HG02885 (cell line): ENCODE measurements at regions not wholly inside any gene's neighbourhood (a gene's known extent, or its start where the extent isn't known, plus 50 kb on each side); places are given as distances from the start of the nearest gene placed in this dataset.

Experiments
- ATAC-seq: cut with Tn5 transposase; IDR thresholded peaks from one replicate; pipeline ENCODE4 v1.9.1; 2021; ENCODE audit warnings: mild to moderate bottlenecking; ENCODE audit not compliant: unreplicated experiment, poor library complexity

GRCh38 chr13:56893843-56894242 lies 246.9 kb upstream of the PRR20A start:
- no peak for ATAC-seq

DNA sequence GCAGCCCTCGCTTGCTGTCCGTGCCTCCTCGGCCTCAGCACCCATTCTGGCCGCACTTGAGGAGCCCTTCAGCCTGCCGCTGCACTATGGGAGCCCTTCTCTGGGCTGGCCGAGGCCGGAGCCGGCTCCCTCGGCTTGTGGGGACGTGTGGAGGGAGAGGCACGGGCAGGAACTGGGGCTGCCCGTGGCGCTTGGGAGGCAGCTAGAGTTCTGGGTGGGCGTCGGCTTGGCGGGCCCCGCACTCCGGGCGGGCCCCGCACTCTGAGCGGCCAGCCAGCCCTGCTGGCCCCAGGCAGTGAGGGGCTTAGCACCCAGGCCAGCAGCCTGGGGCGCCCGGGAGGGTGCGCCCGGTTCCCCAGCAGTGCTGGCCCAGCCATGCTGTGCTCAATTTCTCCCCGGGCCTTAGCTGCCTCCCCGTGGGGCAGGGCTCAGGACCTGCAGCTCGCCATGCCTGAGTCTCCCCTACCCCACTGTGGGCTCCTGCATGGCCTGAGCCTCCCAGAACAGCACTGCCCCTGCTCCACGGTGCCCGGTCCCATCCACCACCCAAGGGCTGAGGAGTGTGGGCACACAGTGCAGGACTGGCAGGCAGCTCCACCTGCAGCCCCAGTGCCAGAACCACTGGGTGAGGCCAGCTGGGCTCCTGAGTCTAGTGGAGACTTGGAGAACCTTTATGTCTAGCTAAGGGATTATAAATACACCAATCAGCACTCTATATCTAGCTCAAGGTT lies 240.0 kb upstream of the PRR20A start:
- no peak for ATAC-seq

DNA sequence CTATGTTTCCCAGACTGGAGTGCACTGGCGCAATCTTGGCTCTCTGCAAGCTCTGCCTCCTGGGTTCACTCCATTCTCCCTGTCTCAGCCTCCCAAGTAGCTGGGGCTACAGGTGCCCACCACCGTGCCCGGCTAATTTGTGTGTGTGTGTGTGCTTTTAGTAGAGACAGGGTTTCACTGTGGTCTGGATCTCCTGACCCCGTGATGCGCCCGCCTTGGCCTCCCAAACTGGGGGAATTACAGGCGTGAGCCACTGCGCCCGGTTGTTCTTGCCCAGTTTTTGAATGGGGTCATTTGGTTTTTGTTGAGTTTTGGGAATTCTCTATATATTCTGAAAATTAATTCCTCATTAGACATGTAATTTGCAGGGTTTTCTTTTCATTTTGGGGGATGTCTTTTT lies 238.4 kb upstream of the PRR20A start:
- ATAC-seq, result no peak

- no peak for ATAC-seq
Observed at GRCh38 chr13:56903710-56904282, 236.9 kb upstream of the PRR20A start.

DNA sequence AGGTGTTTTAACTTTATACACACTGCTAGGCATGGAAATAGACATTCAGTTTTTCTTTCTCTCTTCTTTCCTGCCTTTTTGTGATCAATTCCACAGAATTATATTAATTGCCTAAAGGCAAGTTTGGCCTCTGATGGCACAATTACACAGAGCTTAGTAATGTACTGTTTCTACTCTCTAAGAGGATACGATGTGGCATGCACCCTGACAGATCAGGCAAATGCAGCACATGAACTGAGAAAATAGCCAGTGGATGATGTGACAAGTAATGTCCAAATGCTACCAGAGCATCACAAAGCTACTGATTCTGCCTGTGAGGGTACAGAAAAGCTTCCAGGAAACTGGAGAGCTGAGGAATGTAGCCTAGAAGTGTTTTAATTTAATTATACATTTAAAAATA lies 233.8 kb upstream of the PRR20A start:
- no peak for ATAC-seq

DNA sequence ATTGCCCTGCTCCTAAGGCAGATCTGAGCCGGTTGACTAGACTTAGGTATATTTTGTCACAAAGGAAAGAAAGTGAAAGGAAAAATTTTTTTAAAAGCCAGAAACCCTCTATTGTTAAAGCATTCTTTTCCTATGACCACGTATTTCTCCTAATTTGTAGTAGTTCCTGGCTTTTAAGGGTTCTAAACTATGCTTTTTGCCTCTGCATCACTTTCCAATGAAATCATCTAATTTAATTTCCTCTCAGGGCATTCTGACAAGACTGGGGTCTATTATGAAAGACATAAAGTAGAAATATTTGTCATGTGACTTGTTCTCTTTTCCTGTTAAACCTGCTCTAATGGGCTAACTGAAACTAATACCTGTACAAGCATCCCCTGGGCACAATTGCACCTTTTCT lies 233.0 kb upstream of the PRR20A start:
- ATAC-seq, result no peak

GRCh38 chr13:56909896-56910600 lies 230.7 kb upstream of the PRR20A start:
- no peak for ATAC-seq

DNA sequence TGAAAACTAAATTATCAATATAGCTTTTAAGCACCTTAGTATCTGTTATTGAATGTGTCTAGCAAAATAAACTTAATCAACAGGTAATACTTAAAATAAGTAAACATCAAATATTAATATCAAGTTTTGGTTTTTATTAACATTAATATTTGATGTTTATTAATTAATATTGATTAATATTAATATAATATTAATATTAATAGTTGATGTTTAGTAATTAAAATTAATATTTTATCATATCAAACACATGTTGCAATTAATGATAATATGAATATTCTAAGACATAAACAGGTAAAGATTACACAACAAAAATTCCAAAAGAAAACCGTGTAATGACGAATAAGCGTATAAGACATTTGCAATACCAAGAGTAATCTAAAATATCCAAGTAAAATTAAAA lies 222.8 kb upstream of the PRR20A start:
- no peak for ATAC-seq

- ATAC-seq, result no peak
Observed at GRCh38 chr13:56923626-56924140, 217.0 kb upstream of the PRR20A start.

GRCh38 chr13:56924401-56924800 lies 216.3 kb upstream of the PRR20A start:
- ATAC-seq, result no peak

DNA sequence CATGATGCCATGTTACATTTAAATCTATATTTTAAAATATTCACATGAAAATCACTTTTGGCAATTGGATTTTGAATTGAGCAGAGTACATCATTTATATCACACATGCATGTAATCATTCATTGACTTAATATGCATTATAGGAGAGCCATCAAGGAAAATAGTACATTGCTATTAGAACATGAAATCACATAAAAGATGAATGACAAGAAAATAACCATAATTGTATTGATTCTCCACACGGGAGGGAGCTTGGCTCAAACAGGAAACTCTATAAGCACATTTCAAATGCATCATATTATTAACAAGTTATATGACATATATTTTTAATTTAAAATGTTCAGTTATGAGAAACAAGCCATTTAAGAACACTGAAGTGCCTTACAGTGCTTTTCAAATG lies 208.6 kb upstream of the PRR20A start:
- ATAC-seq, result no peak

DNA sequence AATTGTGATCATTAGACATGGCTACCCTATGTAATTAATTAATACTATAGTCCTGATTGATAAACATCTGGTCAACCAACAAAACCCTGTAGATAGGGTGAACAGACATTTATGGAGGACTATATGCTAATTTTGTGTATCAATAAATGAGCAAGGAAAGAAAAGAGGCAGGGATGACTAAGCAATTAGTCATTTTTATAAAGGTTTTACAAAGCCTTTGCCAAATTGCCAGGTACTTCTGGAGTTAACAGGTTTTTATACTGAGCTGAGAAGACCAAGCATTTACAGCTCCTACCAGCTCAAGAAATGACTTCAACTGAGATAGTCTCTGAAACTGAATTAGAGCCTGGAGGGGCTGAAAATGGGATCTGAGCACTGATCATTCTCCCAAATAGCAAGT lies 186.8 kb upstream of the PRR20A start:
- ATAC-seq, result no peak

DNA sequence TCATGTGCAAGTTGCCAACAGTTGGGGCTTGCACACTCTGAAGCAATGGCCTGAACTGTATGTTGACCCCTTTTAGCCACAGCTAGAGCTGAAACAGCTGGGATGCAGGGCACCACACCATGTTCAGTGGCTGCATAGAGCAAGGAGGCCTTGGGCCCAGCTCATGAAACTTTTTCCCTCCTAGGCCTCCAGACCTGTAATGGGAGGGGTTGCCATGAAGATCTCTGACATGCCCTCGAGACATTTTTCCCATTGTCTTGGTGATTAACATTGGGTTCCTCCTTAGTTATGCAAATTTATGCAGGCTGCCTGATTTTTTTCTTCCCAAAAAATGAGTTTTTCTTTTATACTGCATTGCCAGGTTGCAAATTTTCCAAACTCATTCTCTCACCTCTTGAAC lies 165.1 kb upstream of the PRR20A start:
- ATAC-seq, result no peak

DNA sequence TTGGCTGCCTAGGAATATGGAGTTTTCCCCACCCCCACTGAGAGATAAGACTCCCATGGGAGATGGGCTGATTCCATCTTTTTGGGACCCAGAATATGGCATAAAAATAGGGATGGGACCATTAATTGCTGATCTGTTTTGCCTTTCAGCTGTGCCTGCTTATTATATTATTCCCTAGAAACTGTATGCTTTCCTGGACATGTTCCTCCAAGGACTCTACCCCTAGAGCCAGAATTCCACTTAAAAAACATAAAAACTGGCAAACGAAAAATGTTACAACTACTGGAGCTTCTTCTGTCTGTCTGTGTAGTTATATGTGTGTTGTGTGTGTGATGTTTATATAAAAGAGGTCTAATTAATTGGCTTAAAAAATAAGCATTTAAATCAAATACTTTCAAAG lies 159.9 kb upstream of the PRR20A start:
- ATAC-seq, result no peak

- no peak for ATAC-seq
Observed at GRCh38 chr13:56986121-56986520, 154.6 kb upstream of the PRR20A start.

DNA sequence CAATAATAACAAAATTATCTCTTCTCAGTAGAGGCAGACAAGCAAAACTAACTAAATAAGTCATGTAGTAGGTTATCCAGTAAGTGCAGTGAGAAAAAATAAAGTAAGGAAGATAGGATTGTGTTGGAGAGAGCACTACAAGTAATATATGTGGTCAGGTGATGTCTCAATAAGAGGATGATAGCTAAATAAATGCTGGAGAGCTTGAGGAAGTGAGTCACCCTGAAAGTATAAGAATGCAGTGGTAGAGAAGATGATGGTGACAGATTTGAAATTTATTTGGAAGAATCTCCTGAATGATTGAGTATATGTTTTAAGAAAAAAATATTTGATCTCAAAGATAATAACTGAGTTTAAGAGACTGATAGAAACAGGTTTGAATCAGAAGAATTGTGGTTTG lies 152.2 kb upstream of the PRR20A start:
- ATAC-seq, result no peak

- ATAC-seq, result no peak
Observed at GRCh38 chr13:57003682-57004081, 137.0 kb upstream of the PRR20A start.

- no peak for ATAC-seq
Observed at GRCh38 chr13:57017357-57017756, 123.4 kb upstream of the PRR20A start.

DNA sequence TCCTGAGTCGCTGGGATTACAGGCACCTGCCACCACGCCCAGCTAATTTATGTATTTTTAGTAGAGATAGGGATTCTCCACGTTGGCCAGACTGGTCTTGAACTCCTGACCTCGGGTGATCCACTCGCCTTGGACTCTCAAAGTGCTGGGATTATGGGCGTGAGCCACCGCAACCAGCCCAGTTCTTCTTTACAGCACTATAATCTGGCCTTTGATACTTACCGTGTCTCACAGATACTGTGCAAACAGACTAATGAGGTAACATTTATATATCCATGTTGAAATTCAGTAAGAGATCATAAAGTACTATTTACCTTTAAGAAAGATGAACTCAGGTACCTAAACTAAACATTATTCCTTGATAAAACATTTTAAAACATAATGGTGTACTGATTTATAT lies 121.8 kb upstream of the PRR20A start:
- ATAC-seq, result no peak

DNA sequence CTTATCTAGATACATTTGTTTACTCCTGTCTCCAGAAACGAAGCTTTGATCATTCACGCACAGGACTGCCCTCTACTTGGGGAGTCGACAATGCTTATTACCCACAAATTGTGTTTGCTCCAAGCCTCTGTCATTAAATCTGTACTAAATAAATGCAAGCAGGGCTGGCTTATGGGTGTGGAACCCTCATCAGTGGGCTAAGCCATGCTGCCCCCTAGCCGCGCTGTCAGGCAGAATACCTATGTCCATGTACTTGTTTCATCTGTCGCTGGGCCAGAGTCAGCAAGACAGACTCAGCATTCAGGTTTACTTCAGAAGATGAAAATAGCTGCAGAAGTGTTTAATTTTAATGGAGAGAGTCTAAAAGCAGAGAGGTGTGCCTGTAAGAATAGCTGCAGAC lies 110.0 kb upstream of the PRR20A start:
- no peak for ATAC-seq

DNA sequence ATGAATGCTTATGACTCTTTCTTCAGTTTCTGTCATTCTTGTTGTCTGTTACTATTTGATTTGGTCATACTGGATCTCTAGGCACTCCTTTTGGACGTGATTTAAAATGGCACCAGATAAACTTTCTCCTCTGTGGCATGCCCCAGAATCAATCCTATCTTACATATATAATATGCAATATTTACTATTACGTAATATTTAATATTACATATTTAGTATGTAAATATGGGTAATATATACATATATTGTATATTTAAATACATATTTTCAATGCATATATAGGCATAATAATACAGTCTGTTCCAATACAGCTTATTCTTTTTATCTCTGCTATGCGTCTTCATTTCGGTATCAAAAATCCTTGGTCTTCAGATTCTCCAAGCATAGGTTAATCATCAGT lies 104.4 kb upstream of the PRR20A start:
- no peak for ATAC-seq

- no peak for ATAC-seq
Observed at GRCh38 chr13:57044910-57045309, 95.8 kb upstream of the PRR20A start.
